CD4-positive, alpha-beta T cell treated with Interferon alpha-2 for 1 hour (primary cell): ENCODE measurements at regions not wholly inside any gene's neighbourhood (a gene's known extent, or its start where the extent isn't known, plus 50 kb on each side); places are given as distances from the start of the nearest gene placed in this dataset.

Experiments used
- DNase-seq, 2 donors: peaks; one replicate each; pipeline ENCODE4 v3.0.0-alpha.2; 2020 to 2022

DNA sequence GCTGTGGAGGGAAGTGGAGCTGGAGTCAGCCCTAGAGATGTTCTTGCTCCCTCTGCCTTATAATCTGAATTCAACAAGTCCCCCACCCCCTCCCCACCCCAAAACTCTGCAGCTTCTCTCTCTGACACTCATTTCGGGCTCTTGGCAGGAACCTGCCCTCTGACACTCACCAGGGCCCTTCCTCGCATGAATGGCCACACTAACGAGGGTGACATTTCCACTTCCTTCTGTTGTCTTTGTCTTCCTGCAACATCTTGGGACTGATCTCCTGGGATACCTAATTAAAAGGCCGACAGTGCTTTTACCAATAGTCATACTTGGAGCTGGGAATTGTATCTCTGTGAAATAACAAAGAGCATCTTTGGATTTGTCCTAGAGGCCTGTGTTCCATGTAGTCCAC is 106.9 kb upstream of the PIRT start:
- DNase-seq = no peak

DNA sequence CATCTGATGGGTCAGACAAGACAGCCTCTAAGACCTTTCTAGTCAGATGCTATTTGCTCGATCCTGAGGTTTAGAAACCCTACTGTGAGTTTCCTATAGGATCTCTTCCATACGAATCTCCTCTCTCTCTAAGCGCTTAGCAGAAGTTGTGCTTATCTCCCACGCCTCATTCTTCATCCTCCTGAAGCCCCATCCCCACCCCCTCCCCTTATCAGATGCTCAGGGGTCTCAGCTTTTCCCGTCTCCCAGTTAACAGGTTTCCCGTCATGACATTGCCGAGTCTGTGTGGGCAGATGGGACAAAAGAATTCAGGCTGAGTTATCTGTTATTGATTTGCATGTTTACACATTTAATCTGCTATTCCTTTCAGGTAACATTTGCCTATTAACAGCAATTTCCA is 99.0 kb upstream of the PIRT start:
- DNase-seq = no peak

DNA sequence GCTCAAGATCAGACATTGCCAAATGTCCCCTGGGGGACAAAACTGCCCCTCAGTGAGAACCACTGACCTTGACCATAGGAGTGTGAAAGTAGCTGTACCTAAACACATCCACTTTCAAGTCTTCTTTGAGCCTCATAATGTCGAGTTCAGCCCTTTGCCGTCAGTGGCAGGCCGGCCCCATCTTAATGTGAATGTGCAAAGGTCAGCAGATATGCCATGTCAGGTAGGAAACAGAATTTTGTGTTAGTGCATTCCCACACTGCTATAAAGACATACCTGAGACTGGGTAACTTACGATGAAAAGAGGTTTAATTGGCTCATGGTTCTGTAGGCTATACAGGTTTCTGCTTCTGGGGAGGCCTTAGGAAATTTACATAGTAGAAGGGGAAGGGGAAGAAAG is 95.1 kb upstream of the PIRT start:
- DNase-seq = no peak

DNA sequence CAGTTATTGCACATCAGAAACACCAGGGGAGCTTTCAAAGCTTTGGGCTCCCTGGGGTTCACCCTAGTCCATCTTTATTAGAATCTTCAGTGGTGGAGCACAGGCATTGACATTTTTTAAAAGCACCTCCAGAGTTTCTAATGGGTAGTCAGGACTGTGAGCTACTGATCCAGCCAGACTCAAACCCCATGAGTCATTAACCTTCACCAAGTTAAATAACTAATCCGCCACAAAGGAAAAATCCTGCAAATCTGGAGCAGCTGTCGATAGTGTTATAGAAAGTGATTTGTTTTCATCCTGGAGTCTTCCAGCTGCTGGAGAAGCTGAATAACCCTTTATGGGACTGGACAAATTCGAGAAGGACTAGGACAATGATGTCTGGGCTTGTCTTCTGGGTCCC is 93.2 kb upstream of the PIRT start:
- DNase-seq = no peak

DNA sequence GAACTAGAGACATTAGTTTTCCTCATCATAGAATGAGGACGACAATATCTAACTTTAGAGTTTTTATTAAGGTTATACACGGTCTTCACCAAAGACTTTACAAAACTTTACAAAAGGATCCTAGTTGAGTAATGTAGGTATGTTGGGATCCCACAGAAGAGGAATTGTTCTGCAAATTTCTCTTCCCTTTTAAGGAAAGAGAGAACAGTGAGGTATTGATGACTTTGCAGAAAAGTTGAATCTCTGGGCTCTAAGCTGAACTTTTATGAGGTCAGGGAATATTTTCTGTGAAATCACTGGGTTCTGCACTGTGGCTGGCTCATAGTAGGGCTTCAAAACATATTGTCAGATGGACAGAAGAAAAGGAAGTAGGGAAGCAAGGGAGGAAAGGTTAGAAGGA is 89.8 kb upstream of the PIRT start:
- DNase-seq = no peak

- DNase-seq = no peak
Observed at GRCh38 chr17:10920558-10921108, 82.7 kb upstream of the PIRT start.

DNA sequence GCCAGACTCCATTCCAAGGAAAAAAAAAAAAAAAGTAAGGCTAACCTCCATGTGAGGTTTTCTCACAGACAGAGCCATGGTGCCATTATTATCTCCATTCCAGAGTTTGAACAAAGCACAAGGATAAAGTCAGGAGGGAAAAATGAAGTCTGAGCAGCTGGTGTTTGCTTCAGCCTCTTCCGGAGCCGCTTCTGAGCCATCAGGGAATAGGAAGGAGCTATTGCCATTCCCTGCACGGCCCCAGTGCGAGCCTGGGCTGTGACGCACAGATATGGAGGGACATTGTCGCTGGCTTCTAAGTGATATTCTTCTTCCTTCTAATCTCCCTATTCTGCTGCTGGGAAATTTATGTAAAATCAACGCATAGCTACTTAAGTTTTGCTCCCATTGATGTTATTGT is 69.5 kb upstream of the PIRT start:
- no peak for DNase-seq

GRCh38 chr17:10899281-10899680 is 61.4 kb upstream of the PIRT start:
- no peak for DNase-seq

DNA sequence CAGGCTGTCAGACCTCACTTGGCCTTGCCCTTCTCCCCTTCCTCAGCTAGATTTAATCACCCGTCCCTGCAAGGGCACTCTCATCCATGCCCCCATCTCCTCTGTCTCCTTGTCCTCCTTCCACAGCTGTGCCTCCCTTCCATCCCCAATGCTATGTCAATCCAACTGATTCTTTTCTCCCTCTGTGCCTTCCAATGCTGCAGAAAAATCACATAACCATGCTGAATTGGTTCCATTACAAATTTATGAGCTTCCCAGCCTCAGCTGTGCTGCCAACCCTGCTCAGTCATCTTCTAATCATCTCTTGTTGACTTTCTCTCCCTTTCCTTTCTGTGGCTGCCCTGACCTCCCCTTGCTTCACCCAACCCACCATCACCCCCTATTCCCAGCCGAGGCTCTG is 56.3 kb upstream of the PIRT start:
- DNase-seq = no peak

DNA sequence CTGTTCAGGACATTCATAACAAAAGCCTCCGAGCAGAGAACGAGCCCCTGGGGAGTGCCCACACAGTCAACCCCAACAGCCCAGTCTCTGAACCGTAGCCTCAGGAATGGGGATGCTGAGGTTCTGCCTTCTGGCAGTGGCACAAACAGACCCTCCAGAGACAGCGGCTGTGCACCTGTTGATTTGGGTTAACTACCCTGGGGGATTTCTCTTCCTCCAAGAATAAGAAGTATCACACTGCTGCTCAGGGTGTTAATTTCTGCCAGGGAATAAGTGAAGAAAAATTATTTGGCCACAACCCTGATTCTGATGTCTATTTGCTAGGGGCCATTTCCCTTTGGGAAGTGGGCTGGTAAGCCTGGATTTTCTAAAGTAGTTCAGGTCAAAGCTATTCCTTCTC is 51.0 kb upstream of the PIRT start:
- no peak for DNase-seq
